H9 (cell line): ENCODE measurements at regions not wholly inside any gene's neighbourhood (a gene's known extent, or its start where the extent isn't known, plus 50 kb on each side); places are given as distances from the start of the nearest gene placed in this dataset.

Source experiments
- DNase-seq: peaks from one replicate; pipeline ENCODE4 v3.0.0-alpha.2; 2017
- H2AFZ ChIP-seq: one replicate; pipeline ENCODE4 v1.6.1; 2013; ENCODE audit warnings: mild to moderate bottlenecking, low read length, control low read depth, moderate library complexity
- H2AK5ac ChIP-seq: 2 replicates; pipeline ENCODE4 v1.6.1; 2013; ENCODE audit warnings: low read length, control low read depth, mixed read lengths; ENCODE audit not compliant: insufficient read length
- H2BK120ac ChIP-seq: one replicate; pipeline ENCODE4 v1.6.1; 2013; ENCODE audit warnings: low read depth, mild to moderate bottlenecking, low read length, control low read depth, inconsistent platforms; ENCODE audit not compliant: poor library complexity, severe bottlenecking
- H2BK12ac ChIP-seq: 2 replicates; pipeline ENCODE4 v1.6.1; 2013; ENCODE audit warnings: low read length, control low read depth, mixed read lengths, low read depth; ENCODE audit not compliant: insufficient read length
- H2BK15ac ChIP-seq: 2 replicates; pipeline ENCODE4 v1.6.1; 2013; ENCODE audit warnings: low read depth, low read length, control low read depth
- H2BK20ac ChIP-seq: one replicate; pipeline ENCODE4 v1.6.1; 2013; ENCODE audit warnings: low read depth, mild to moderate bottlenecking, low read length, control low read depth, inconsistent platforms; ENCODE audit not compliant: poor library complexity, severe bottlenecking
- H2BK5ac ChIP-seq: 2 replicates; pipeline ENCODE4 v1.6.1; 2013; ENCODE audit warnings: low read length, control low read depth, mixed read lengths; ENCODE audit not compliant: insufficient read length
- H3K14ac ChIP-seq: 2 replicates; pipeline ENCODE4 v1.6.1; 2013; ENCODE audit warnings: low read length, control low read depth; ENCODE audit not compliant: insufficient read depth
- H3K18ac ChIP-seq: 2 replicates; pipeline ENCODE4 v1.6.1; 2013; ENCODE audit warnings: low read depth, mild to moderate bottlenecking, mixed read lengths, low read length, control low read depth; ENCODE audit not compliant: insufficient read length
- H3K23ac ChIP-seq: 2 replicates; pipeline ENCODE4 v1.6.1; 2013; ENCODE audit warnings: low read length, control low read depth, mixed read lengths, low read depth; ENCODE audit not compliant: insufficient read length
- H3K23me2 ChIP-seq: 2 replicates; pipeline ENCODE4 v1.6.1; 2013; ENCODE audit warnings: low read depth, mild to moderate bottlenecking, mixed read lengths, low read length, control low read depth; ENCODE audit not compliant: insufficient read length, poor library complexity, severe bottlenecking
- H3K27ac ChIP-seq: 2 replicates; pipeline ENCODE4 v1.5.1; 2013; ENCODE audit warnings: low read length, control low read depth, mixed read lengths, low read depth; ENCODE audit not compliant: insufficient read length
- H3K27me3 ChIP-seq: 2 replicates; pipeline ENCODE4 v1.6.1; 2013; ENCODE audit warnings: low read length, control low read depth, inconsistent platforms; ENCODE audit not compliant: insufficient read depth
- H3K4ac ChIP-seq: 2 replicates; pipeline ENCODE4 v1.6.1; 2013; ENCODE audit warnings: low read depth, mild to moderate bottlenecking, control low read depth, inconsistent platforms, low read length, moderate library complexity
- H3K4me1 ChIP-seq: 2 replicates; pipeline ENCODE4 v1.6.1; 2013; ENCODE audit warnings: low read length, control low read depth, inconsistent platforms; ENCODE audit not compliant: insufficient read depth
- H3K4me2 ChIP-seq: 2 replicates; pipeline ENCODE4 v1.6.1; 2013; ENCODE audit warnings: low read length, control low read depth, mixed read lengths; ENCODE audit not compliant: insufficient read length, insufficient read depth
- H3K56ac ChIP-seq: 2 replicates; pipeline ENCODE4 v1.6.1; 2013; ENCODE audit warnings: low read depth, mild to moderate bottlenecking, mixed read lengths, low read length, control low read depth; ENCODE audit not compliant: insufficient read length
- H3K79me1 ChIP-seq: 2 replicates; pipeline ENCODE4 v1.6.1; 2013; ENCODE audit warnings: low read depth, mild to moderate bottlenecking, moderate library complexity, low read length, control low read depth, inconsistent platforms; ENCODE audit not compliant: insufficient read depth, poor library complexity, severe bottlenecking
- H3K79me2 ChIP-seq: 2 replicates; pipeline ENCODE4 v1.6.1; 2013; ENCODE audit warnings: low read length, control low read depth, inconsistent platforms; ENCODE audit not compliant: insufficient read depth
- H3K9ac ChIP-seq: 2 replicates; pipeline ENCODE4 v1.6.1; 2013; ENCODE audit warnings: low read length, control low read depth, mixed read lengths; ENCODE audit not compliant: insufficient read length; ENCODE audit errors: extremely low read depth
- H3K9me3 ChIP-seq: one replicate; pipeline ENCODE4 v1.6.1; 2013; ENCODE audit warnings: low read depth, low read length, inconsistent platforms; ENCODE audit not compliant: control insufficient read depth
- H3T11ph ChIP-seq: one replicate; pipeline ENCODE4 v1.6.1; 2013; ENCODE audit warnings: mild to moderate bottlenecking, low read length, control low read depth, inconsistent platforms
- H4K20me1 ChIP-seq: one replicate; pipeline ENCODE4 v1.6.1; 2013; ENCODE audit not compliant: control insufficient read depth, insufficient read length, insufficient read depth
- H4K5ac ChIP-seq: 2 replicates; pipeline ENCODE4 v1.6.1; 2013; ENCODE audit warnings: low read depth, mild to moderate bottlenecking, mixed read lengths, low read length, control low read depth; ENCODE audit not compliant: insufficient read length
- H4K8ac ChIP-seq: replicated peaks from 2 replicates; pipeline ENCODE4 v1.6.1; 2013; ENCODE audit warnings: low read length, control low read depth, mixed read lengths, low read depth; ENCODE audit not compliant: insufficient read length
- H4K91ac ChIP-seq: 2 replicates; pipeline ENCODE4 v1.6.1; 2013; ENCODE audit warnings: low read depth, mild to moderate bottlenecking, moderate library complexity, mixed read lengths, low read length, control low read depth; ENCODE audit not compliant: insufficient read length
- H3K27ac Mint-ChIP-seq, 3 experiments: 2 replicates in 2 of 3; 3 replicates in 1 of 3; pipeline ENCODE4 v1.8.0; 2020 to 2021; ENCODE audit warnings: mixed read lengths in 3 of 3, mild to moderate bottlenecking in 1 of 3, moderate library complexity in 1 of 3
- H3K27me3 Mint-ChIP-seq: 2 replicates; pipeline ENCODE4 v1.8.0; 2021; ENCODE audit warnings: low read depth, mild to moderate bottlenecking, moderate library complexity, mixed read lengths
- H3K36me3 Mint-ChIP-seq, 3 experiments: 2 replicates in 2 of 3; 3 replicates in 1 of 3; pipeline ENCODE4 v1.8.0; 2020 to 2021; ENCODE audit warnings: low read depth in 3 of 3, mixed read lengths in 3 of 3; ENCODE audit not compliant: insufficient read depth in 1 of 3
- H3K4me1 Mint-ChIP-seq, 2 experiments: 2 replicates each; pipeline ENCODE4 v1.8.0; 2020; ENCODE audit warnings: mixed read lengths in 2 of 2
- H3K4me3 Mint-ChIP-seq, 2 experiments: 2 replicates in 1 of 2; 3 replicates in 1 of 2; pipeline ENCODE4 v1.8.0; 2020 to 2021; ENCODE audit warnings: mild to moderate bottlenecking in 2 of 2, mixed read lengths in 2 of 2, moderate library complexity in 1 of 2
- H3K9me3 Mint-ChIP-seq, 2 experiments: 2 replicates in 1 of 2; 3 replicates in 1 of 2; pipeline ENCODE4 v1.8.0; 2020; ENCODE audit warnings: mild to moderate bottlenecking in 2 of 2, mixed read lengths in 2 of 2, moderate library complexity in 1 of 2
- WGBS: extraction: QIAGEN DNeasy Blood & Tissue Kit; methylation state at CpG from one replicate; pipeline ENCODE4 v1.1.7; 2013; ENCODE audit warnings: missing lambda C conversion rate, low lambda C conversion rate, mixed read lengths; ENCODE audit not compliant: insufficient read length; ENCODE audit errors: extremely low coverage; 5-methylcytosine and 5-hydroxymethylcytosine counted together
- TF ChIP-seq, protein P1 (sequence below): fragments of 200-600 bp; sonication (generic); conservative IDR thresholded peaks from 3 replicates; pipeline ENCODE4 v1.8.0; 2021; ENCODE audit warnings: antibody characterized with exemption, mild to moderate bottlenecking

DNA sequence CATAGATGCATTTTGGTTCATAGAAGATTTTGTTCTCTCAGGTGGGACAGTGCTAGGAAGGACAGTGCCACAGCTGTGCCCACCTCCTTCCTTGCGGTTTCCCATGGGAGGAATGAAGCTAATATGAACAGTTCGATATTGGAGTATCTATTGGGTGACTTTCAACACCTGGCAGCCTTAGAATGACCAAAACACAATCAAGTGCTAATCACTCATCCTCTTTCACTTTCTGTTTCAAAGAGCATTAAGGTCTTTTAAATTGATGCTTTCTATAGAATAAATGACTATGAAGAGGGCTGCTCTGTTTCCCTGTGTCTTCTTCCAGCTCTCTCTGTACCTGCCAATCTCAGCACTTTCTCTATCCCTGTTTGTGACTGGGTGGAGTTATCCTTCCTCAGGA, 784.0 kb downstream of the MRPL39 start:
- no peaks in the 10 kb centered on the region for H4K20me1 ChIP-seq
- no peak for DNase-seq
- no peak overlapping the region for H2BK120ac ChIP-seq
- H4K5ac ChIP-seq = no peak overlapping the region
- Mint-ChIP-seq H3K9me3 (peaks cover 34 to 52% of the 10 kb centered on the region in 2 experiments), H3K4me3 (no peak overlapping the region), H3K27me3 (no peaks in the 10 kb centered on the region), H3K27ac (no peak overlapping the region), H3K36me3 (peaks cover 0 to 2% (median 0%) of the 10 kb centered on the region in 3 experiments; a peak in 2 of 7 replicates), H3K4me1 (no peaks in the 10 kb centered on the region)
- TF ChIP-seq, protein P1, sequence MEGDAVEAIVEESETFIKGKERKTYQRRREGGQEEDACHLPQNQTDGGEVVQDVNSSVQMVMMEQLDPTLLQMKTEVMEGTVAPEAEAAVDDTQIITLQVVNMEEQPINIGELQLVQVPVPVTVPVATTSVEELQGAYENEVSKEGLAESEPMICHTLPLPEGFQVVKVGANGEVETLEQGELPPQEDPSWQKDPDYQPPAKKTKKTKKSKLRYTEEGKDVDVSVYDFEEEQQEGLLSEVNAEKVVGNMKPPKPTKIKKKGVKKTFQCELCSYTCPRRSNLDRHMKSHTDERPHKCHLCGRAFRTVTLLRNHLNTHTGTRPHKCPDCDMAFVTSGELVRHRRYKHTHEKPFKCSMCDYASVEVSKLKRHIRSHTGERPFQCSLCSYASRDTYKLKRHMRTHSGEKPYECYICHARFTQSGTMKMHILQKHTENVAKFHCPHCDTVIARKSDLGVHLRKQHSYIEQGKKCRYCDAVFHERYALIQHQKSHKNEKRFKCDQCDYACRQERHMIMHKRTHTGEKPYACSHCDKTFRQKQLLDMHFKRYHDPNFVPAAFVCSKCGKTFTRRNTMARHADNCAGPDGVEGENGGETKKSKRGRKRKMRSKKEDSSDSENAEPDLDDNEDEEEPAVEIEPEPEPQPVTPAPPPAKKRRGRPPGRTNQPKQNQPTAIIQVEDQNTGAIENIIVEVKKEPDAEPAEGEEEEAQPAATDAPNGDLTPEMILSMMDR = no peak
- no peaks in the 10 kb centered on the region for H3K27me3 ChIP-seq
- no peak overlapping the region for H2AFZ ChIP-seq
- H2BK15ac ChIP-seq = no peak overlapping the region
- no peak overlapping the region for H3K23ac ChIP-seq
- no peak overlapping the region for H3K14ac ChIP-seq
- no peaks in the 10 kb centered on the region for H3K79me2 ChIP-seq
- no peak overlapping the region for H3K18ac ChIP-seq
- no peak overlapping the region for H2BK5ac ChIP-seq
- H3K9ac ChIP-seq = no peak overlapping the region
- no peak overlapping the region for H2BK12ac ChIP-seq
- no CpG with 5 or more reads among the region's 2 CpGs for WGBS
- no peaks in the 10 kb centered on the region for H3K23me2 ChIP-seq
- no peaks in the 10 kb centered on the region for H3K4me1 ChIP-seq
- no peak overlapping the region for H2BK20ac ChIP-seq
- H3K4ac ChIP-seq = no peak overlapping the region
- no peak overlapping the region for H3K4me2 ChIP-seq
- H3K27ac ChIP-seq = no peak overlapping the region
- H4K8ac ChIP-seq = no peak overlapping the region
- no peak overlapping the region for H3T11ph ChIP-seq
- no peak overlapping the region for H4K91ac ChIP-seq
- H3K9me3 ChIP-seq = no peaks in the 10 kb centered on the region
- H2AK5ac ChIP-seq = no peak overlapping the region
- no peak overlapping the region for H3K56ac ChIP-seq
- H3K79me1 ChIP-seq = no peaks in the 10 kb centered on the region
